Testis (tissue), 2 donors: ENCODE measurements at regions not wholly inside any gene's neighbourhood (a gene's known extent, or its start where the extent isn't known, plus 50 kb on each side); places are given as distances from the start of the nearest gene placed in this dataset.

ENCODE experiments used
- CTCF ChIP-seq, 3 experiments: fragments of 450-650 bp in 2 of 3; fragments of 200-600 bp in 1 of 3; sonication (generic) in 1 of 3; IDR thresholded peaks; one replicate each; pipeline ENCODE4 v1.5.1; 2016 to 2019; ENCODE audit warnings: antibody characterized with exemption in 3 of 3, mild to moderate bottlenecking in 2 of 3, moderate library complexity in 1 of 3
- POLR2A ChIP-seq: fragments of 450-650 bp; IDR thresholded peaks from one replicate; pipeline ENCODE4 v1.6.1; 2017; ENCODE audit warnings: antibody characterized with exemption, mild to moderate bottlenecking, moderate library complexity

DNA sequence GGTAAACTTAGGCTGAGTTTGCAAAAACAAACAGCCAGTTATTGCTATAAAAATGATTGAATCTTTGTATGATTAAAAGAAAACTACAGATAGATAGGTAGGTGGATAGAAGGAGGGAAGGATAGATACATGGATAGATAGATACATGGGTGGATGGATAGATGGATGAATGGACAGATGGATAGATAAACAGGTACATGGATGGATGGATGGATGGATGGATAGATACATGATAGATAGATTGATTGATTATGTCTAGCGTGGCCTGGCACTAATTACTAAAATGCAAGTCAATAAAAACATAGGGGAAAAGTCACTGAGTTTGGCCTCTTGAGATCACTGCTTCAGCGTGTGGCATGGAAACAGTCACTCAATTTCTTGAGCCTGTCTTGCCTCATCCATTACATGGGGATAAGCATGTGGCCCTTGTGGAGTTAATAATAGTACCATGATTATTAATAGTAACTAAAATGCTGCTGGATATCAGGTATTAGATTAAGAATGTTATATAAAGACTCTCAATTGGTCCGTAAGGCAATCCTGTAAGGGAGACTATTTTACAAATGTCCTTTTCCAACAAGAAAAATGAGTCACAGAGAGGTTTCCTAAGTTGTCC, 184.9 kb downstream of the HS3ST3A1 start:
- no peak for TF ChIP-seq CTCF (IDR thresholded peaks at IDR 0.05)
- no peak for TF ChIP-seq POLR2A
